Motor neuron (in vitro differentiated cells): ENCODE measurements at regions not wholly inside any gene's neighbourhood (a gene's known extent, or its start where the extent isn't known, plus 50 kb on each side); places are given as distances from the start of the nearest gene placed in this dataset.
"Not testable (repeated sequence)": the region's sequence is repeated elsewhere in the genome, so short reads cannot be mapped to it uniquely, and the experiment has no call there.

Experiments
- ATAC-seq, 8 experiments: fragments of 200-7000 bp; cut with Tn5 transposase; replicated peaks in 6 of 8; 2 replicates each; pipeline ENCODE4 v1.8.0; 2021; ENCODE audit warnings: mild to moderate bottlenecking in 8 of 8, moderate library complexity in 8 of 8
- H3K27ac ChIP-seq, 2 donors: fragments of 250-450 bp; sonication (Bioruptor Pico); 2 replicates each; pipeline ENCODE4 v1.9.0; 2021; ENCODE audit warnings: antibody characterized with exemption in 2 of 2, mild to moderate bottlenecking in 2 of 2, moderate library complexity in 1 of 2
- H3K4me1 ChIP-seq, 2 donors: fragments of 250-450 bp; sonication (Bioruptor Pico); replicated peaks in 1 of 2; 2 replicates each; pipeline ENCODE4 v1.6.1; 2021; ENCODE audit warnings: antibody characterized with exemption in 2 of 2, mild to moderate bottlenecking in 2 of 2, moderate library complexity in 1 of 2
- H3K4me3 ChIP-seq, 5 donors: fragments of 250-450 bp; sonication (Bioruptor Pico); 2 replicates each; pipeline ENCODE4 v1.9.0; 2021; ENCODE audit warnings: antibody characterized with exemption in 5 of 5, mild to moderate bottlenecking in 5 of 5, moderate library complexity in 4 of 5
- WGBS, 10 experiments: fragments of 450-650 bp; shearing (Covaris generic); methylation state at CpG; one replicate each; pipeline ENCODE4 v1.0.0; 2022; 5-methylcytosine and 5-hydroxymethylcytosine counted together
- in situ Hi-C, 9 experiments: fragments of 400-800 bp; cut with MboI; loops; one replicate each; pipeline ENCODE4 v1.15.0; 2021; ENCODE audit warnings: low sequenced_read_pairs in 9 of 9, low pct_unique_long_range_greater_than_20kb in 2 of 9; ENCODE audit not compliant: unreplicated experiment in 9 of 9

- Histone ChIP-seq H3K4me3 (no peak overlapping the region), H3K4me1 (no peaks in the 10 kb centered on the region), H3K27ac (no peak overlapping the region)
- in situ Hi-C loops, result loop anchor here in 1 of 9 experiments (25.0 kb wide), 2 partner anchors 299 to 501 kb away; no protein-coding TSS in a partner anchor
- ATAC-seq, result peak in 3 of 8 experiments; percentile 26 to 85 (median 58)
Observed at GRCh38 chr4:174012886-174013259, 270.6 kb downstream of the FBXO8 start.

GRCh38 chr4:174012135-174012885 is 271.2 kb downstream of the FBXO8 start:
- no peak overlapping the region for H3K27ac ChIP-seq
- in situ Hi-C loops, result loop anchor here in 1 of 9 experiments (25.0 kb wide), 2 partner anchors 300 to 500 kb away; no protein-coding TSS in a partner anchor
- H3K4me3 ChIP-seq, result no peak overlapping the region
- no peaks in the 10 kb centered on the region for H3K4me1 ChIP-seq
- WGBS, 10 experiments, result 24 to 92% (median 80%) methylated on average over 1 to 4 of the region's 4 CpGs; no CpG with 5 or more reads in 1 of the 10 experiments
- ATAC-seq, result peak in 3 of 8 experiments; percentile 18 to 90 (median 78)

GRCh38 chr4:174010547-174010946 is 272.9 kb downstream of the FBXO8 start:
- 50 to 100% (median 68%) methylated on average over 1 to 3 of the region's 3 CpGs; no CpG with 5 or more reads in 2 of the 10 experiments for WGBS, 10 experiments

GRCh38 chr4:174009686-174010451 is 273.6 kb downstream of the FBXO8 start:
- in situ Hi-C loops, result loop anchor here in 1 of 9 experiments (25.0 kb wide), 2 partner anchors 302 to 498 kb away; no protein-coding TSS in a partner anchor
- Histone ChIP-seq H3K4me1 (peaks cover 0 to 3% of the 10 kb centered on the region in 2 donors), H3K27ac (no peak overlapping the region), H3K4me3 (no peak overlapping the region)
- no peak for ATAC-seq
- WGBS, 10 experiments, result 0 to 100% (median 59%) methylated on average over 2 to 3 of the region's 3 CpGs; no CpG with 5 or more reads in 2 of the 10 experiments

More at GRCh38 chr4:174010547-174010946, 272.9 kb downstream of the FBXO8 start:
- Histone ChIP-seq H3K4me1 (peaks cover 0 to under 1% of the 10 kb centered on the region in 2 donors), H3K4me3 (no peak overlapping the region), H3K27ac (no peak overlapping the region)
- ATAC-seq, result no peak
- in situ Hi-C loops, result loop anchor here in 1 of 9 experiments (25.0 kb wide), 2 partner anchors 302 to 498 kb away; no protein-coding TSS in a partner anchor

- 33 to 94% (median 83%) methylated on average over 1 to 3 of the region's 3 CpGs; no CpG with 5 or more reads in 5 of the 10 experiments for WGBS, 10 experiments
- ATAC-seq, result peak in 7 of 8 experiments; percentile 46 to 91 (median 64)
- Histone ChIP-seq H3K4me1 (peaks cover 0 to 3% of the 10 kb centered on the region in 2 donors), H3K4me3 (no peak overlapping the region), H3K27ac (no peak overlapping the region)
- in situ Hi-C loops, result loop anchor here in 1 of 9 experiments (25.0 kb wide), 2 partner anchors 307 to 493 kb away; no protein-coding TSS in a partner anchor
Observed at GRCh38 chr4:174005422-174005821, 278.0 kb downstream of the FBXO8 start.

GRCh38 chr4:173998471-173999144 is 284.9 kb downstream of the FBXO8 start:
- WGBS, 10 experiments, result 32 to 89% (median 61%) methylated on average over 1 to 6 of the region's 6 CpGs

GRCh38 chr4:173995779-173996178 is 287.7 kb downstream of the FBXO8 start:
- 52 to 97% (median 89%) methylated on average over 3 to 4 of the region's 4 CpGs; no CpG with 5 or more reads in 3 of the 10 experiments for WGBS, 10 experiments
- H3K4me1 ChIP-seq, H3K4me3 ChIP-seq, H3K27ac ChIP-seq, in situ Hi-C loops, ATAC-seq: not testable (repeated sequence)

More at GRCh38 chr4:173998471-173999144, 284.9 kb downstream of the FBXO8 start:
- H3K27ac ChIP-seq, result no peak overlapping the region
- in situ Hi-C loops, result no loop called here
- H3K4me1 ChIP-seq, result no peaks in the 10 kb centered on the region
- no peak overlapping the region for H3K4me3 ChIP-seq
- no peak for ATAC-seq

- Histone ChIP-seq H3K4me3 (no peak overlapping the region), H3K27ac (no peak overlapping the region), H3K4me1 (no peaks in the 10 kb centered on the region)
- in situ Hi-C loops, result no loop called here
- ATAC-seq, result no peak
- 14 to 100% (median 79%) methylated on average over 1 to 3 of the region's 3 CpGs; no CpG with 5 or more reads in 2 of the 10 experiments for WGBS, 10 experiments
Observed at GRCh38 chr4:173991814-173992213, 291.7 kb downstream of the FBXO8 start.

- no peak for ATAC-seq
- no peak overlapping the region for H3K27ac ChIP-seq
- no peaks in the 10 kb centered on the region for H3K4me1 ChIP-seq
- H3K4me3 ChIP-seq, result no peak overlapping the region
- in situ Hi-C loops, result no loop called here
- WGBS, 10 experiments, result 67 to 100% (median 82%) methylated on average over 1 of the region's 1 CpG; no CpG with 5 or more reads in 2 of the 10 experiments
Observed at GRCh38 chr4:173991316-173991715, 292.2 kb downstream of the FBXO8 start.

- no peak overlapping the region for H3K4me3 ChIP-seq
- 63 to 100% (median 77%) methylated on average over 1 to 6 of the region's 9 CpGs; no CpG with 5 or more reads in 2 of the 10 experiments for WGBS, 10 experiments
- H3K4me1 ChIP-seq, result no peaks in the 10 kb centered on the region
- H3K27ac ChIP-seq, result no peak overlapping the region
- in situ Hi-C loops, result no loop called here
- ATAC-seq, result no peak
Observed at GRCh38 chr4:173990869-173991210, 292.6 kb downstream of the FBXO8 start.

- WGBS, 10 experiments, result 9 to 100% (median 44%) methylated on average over 2 to 6 of the region's 6 CpGs
- in situ Hi-C loops, result no loop called here
- Histone ChIP-seq H3K4me1 (no peaks in the 10 kb centered on the region), H3K4me3 (no peak overlapping the region), H3K27ac (no peak overlapping the region)
- ATAC-seq, result peak in 3 of 8 experiments; percentile 60 to 74 (median 71)
Observed at GRCh38 chr4:173990126-173990868, 293.2 kb downstream of the FBXO8 start.

- ATAC-seq, H3K27ac ChIP-seq, in situ Hi-C loops, H3K4me3 ChIP-seq, H3K4me1 ChIP-seq: not testable (repeated sequence)
- no CpG with 5 or more reads among the region's 4 CpGs for WGBS, 10 experiments
Observed at GRCh38 chr4:173963523-173963922, 319.9 kb downstream of the FBXO8 start.
